ENCODE measurements at regions not wholly inside any gene's neighbourhood (a gene's known extent, or its start where the extent isn't known, plus 50 kb on each side); places are given as distances from the start of the nearest gene placed in this dataset.
"Not testable (repeated sequence)": the region's sequence is repeated elsewhere in the genome, so short reads cannot be mapped to it uniquely, and the experiment has no call there.

DNA sequence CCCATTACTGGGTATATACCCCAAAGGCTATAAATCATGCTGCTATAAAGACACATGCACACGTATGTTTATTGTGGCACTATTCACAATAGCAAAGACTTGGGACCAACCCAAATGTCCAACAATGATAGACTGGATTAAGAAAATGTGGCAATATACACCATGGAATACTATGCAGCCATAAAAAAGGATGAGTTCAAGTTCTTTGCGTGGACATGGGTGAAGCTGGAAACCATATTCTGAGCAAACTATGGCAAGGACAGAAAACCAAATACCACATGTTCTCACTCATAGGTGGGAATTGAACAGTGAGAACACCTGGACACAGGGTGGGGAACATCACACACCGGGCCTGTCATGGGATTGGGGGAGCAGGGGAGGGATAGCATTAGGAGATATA is 54.4 kb upstream of the MUCL1 start:
- H3K4me3 ChIP-seq; intact Hi-C loops (cut with DNase I; ENCODE audit: low total_unique reads); H3K36me3 ChIP-seq; H3K4me1 ChIP-seq; H3K9me3 ChIP-seq; H3K27me3 ChIP-seq; DNase-seq; H3K27ac ChIP-seq; in situ Hi-C loops (cut with MboI; ENCODE audit: low pct_ligation_motif_present in 1 of 4, low pct_unique_long_range_greater_than_20kb in 1 of 4, low sequenced_read_pairs in 3 of 4): not testable (repeated sequence)
- whole genome bisulfite sequencing, 2 donors (ENCODE audit: low coverage in 1 of 2), result 72 to 82% methylated on average over 3 of the region's 3 CpGs

DNA sequence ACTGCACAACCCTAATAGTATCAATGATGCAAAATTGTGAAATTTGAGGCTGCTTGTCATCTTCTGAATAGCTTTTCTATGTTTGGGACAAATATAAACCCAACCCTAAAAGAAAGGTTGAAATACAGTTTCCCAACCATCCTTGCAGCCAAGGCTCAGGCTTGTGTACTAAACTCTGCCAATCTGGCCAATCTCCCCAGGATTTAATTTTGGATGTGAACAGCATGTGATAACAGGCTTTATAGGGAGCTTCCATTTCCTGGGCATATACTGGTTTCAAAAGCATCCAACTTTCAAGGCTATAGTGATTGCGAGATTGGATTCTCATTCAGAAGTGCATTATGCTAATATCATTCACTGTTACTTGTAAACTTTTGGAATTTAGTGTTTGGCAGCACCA is 55.7 kb upstream of the MUCL1 start:
- no peaks in the 10 kb centered on the region for H3K36me3 ChIP-seq
- TF ChIP-seq, protein P1, sequence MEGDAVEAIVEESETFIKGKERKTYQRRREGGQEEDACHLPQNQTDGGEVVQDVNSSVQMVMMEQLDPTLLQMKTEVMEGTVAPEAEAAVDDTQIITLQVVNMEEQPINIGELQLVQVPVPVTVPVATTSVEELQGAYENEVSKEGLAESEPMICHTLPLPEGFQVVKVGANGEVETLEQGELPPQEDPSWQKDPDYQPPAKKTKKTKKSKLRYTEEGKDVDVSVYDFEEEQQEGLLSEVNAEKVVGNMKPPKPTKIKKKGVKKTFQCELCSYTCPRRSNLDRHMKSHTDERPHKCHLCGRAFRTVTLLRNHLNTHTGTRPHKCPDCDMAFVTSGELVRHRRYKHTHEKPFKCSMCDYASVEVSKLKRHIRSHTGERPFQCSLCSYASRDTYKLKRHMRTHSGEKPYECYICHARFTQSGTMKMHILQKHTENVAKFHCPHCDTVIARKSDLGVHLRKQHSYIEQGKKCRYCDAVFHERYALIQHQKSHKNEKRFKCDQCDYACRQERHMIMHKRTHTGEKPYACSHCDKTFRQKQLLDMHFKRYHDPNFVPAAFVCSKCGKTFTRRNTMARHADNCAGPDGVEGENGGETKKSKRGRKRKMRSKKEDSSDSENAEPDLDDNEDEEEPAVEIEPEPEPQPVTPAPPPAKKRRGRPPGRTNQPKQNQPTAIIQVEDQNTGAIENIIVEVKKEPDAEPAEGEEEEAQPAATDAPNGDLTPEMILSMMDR (IDR thresholded peaks at IDR 0.05), result no peak
- no peak for TF ChIP-seq POLR2AphosphoS5 (IDR thresholded peaks at IDR 0.05)
- no peak for TF ChIP-seq POLR2A (IDR thresholded peaks at IDR 0.05)
- no peak for TF ChIP-seq EP300 (IDR thresholded peaks at IDR 0.05; ENCODE audit: low read depth)
- 80 to 90% methylated on average over 1 of the region's 1 CpG for WGBS, 2 donors (ENCODE audit: low coverage in 1 of 2)
- intact Hi-C loops (cut with DNase I; ENCODE audit: low total_unique reads) (no loop called here), in situ Hi-C loops (cut with MboI; ENCODE audit: low pct_ligation_motif_present in 1 of 4, low pct_unique_long_range_greater_than_20kb in 1 of 4, low sequenced_read_pairs in 3 of 4) (no loop called here)
- no peak overlapping the region for H3K27ac ChIP-seq
- H3K4me3 ChIP-seq, result no peak overlapping the region
- no peaks in the 10 kb centered on the region for H3K27me3 ChIP-seq
- no peaks in the 10 kb centered on the region for H3K9me3 ChIP-seq
- no peaks in the 10 kb centered on the region for H3K4me1 ChIP-seq
- no peak for DNase-seq

DNA sequence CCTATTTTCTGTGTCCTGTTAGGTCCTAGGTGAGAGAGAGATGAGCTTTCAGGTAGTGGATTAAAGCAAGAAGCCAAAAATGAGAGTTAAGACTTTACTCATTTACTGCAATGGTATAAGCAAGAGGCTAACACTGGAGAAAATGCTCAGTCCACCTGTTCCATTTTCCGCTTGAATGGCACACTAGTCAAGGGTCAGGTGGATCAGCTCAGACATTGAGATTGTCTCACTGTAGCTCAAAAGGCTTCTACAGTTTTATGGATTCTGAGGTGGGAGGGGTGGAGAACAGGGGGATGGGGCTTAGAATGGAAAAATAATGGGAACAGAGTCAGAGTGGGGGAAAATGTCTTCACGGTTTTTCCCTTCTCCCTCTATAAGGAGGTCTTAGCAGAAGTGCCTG is 57.3 kb upstream of the MUCL1 start:
- no peaks in the 10 kb centered on the region for H3K4me1 ChIP-seq
- H3K27me3 ChIP-seq, result no peaks in the 10 kb centered on the region
- H3K36me3 ChIP-seq, result no peaks in the 10 kb centered on the region
- no peaks in the 10 kb centered on the region for H3K9me3 ChIP-seq
- H3K27ac ChIP-seq, result no peak overlapping the region
- 88 to 93% methylated on average over 2 of the region's 2 CpGs for WGBS, 2 donors (ENCODE audit: low coverage in 1 of 2)
- intact Hi-C loops (cut with DNase I; ENCODE audit: low total_unique reads), result no loop called here
- H3K4me3 ChIP-seq, result no peak overlapping the region
- in situ Hi-C loops (cut with MboI; ENCODE audit: low pct_ligation_motif_present in 1 of 4, low pct_unique_long_range_greater_than_20kb in 1 of 4, low sequenced_read_pairs in 3 of 4), result no loop called here
- DNase-seq, result no peak
- TF ChIP-seq, protein P1 (IDR thresholded peaks at IDR 0.05), result no peak
- TF ChIP-seq POLR2AphosphoS5 (IDR thresholded peaks at IDR 0.05), result no peak
- TF ChIP-seq EP300 (IDR thresholded peaks at IDR 0.05; ENCODE audit: low read depth), result no peak
- no peak for TF ChIP-seq POLR2A (IDR thresholded peaks at IDR 0.05)

DNA sequence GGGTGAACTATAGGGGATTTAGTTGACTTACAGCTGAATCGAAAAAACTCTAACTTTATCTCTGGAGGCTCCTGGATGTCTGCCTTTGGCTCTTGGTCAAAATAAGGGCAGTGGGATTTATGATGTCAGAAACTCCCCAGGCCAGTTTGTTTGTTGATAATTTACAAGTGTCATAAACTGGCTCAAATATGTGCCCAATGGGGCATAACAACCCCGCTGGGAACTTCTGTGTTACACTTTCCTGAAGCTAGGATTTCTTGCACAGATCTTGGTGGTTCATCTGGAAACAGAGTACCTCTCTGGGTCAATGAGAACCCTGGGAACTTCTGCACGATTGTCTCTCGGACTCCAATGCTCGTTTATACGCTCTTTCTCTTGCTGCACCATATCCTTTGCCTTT is 58.7 kb upstream of the MUCL1 start:
- TF ChIP-seq POLR2AphosphoS5 (IDR thresholded peaks at IDR 0.05) (no peak), EP300 (IDR thresholded peaks at IDR 0.05; ENCODE audit: low read depth) (no peak), POLR2A (IDR thresholded peaks at IDR 0.05) (no peak)
- TF ChIP-seq, protein P1 (IDR thresholded peaks at IDR 0.05), result no peak
- H3K36me3 ChIP-seq, result no peaks in the 10 kb centered on the region

DNA sequence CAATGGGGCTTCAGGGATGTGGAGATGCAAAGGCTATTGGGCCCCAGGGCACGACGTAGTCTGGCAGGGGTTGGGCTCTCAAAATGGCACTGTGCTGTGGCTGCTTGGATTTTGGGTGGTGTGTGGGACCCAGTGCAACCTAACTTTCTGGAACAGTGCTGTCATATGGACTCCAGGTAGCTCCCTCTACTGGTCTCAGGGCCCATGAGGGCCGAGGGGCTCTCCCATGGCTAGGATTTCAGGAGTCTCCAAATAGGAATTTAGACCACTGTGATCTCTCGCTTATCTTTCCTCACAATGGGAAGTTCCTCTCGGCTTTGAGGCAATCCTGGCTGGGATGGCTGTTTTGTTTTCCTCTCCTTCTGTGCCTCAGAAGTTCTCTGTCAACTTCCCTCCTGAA is 68.2 kb upstream of the MUCL1 start:
- Histone ChIP-seq H3K36me3 (no peaks in the 10 kb centered on the region), H3K9me3 (peaks cover 6 to 15% of the 10 kb centered on the region in 2 donors), H3K4me3 (no peak overlapping the region), H3K27ac (no peak overlapping the region), H3K27me3 (no peaks in the 10 kb centered on the region), H3K4me1 (no peaks in the 10 kb centered on the region)
- DNase-seq, result no peak
- in situ Hi-C loops (cut with MboI; ENCODE audit: low pct_ligation_motif_present in 1 of 4, low pct_unique_long_range_greater_than_20kb in 1 of 4, low sequenced_read_pairs in 3 of 4) (no loop called here), intact Hi-C loops (cut with DNase I; ENCODE audit: low total_unique reads) (no loop called here)
- TF ChIP-seq EP300 (IDR thresholded peaks at IDR 0.05; ENCODE audit: low read depth), result no peak
- TF ChIP-seq, protein P1 (IDR thresholded peaks at IDR 0.05), result no peak
- 69 to 90% methylated on average over 2 to 5 of the region's 5 CpGs for WGBS, 2 donors (ENCODE audit: low coverage in 1 of 2)

More for the DNA sequence above, 58.7 kb upstream of the MUCL1 start:
- no peak overlapping the region for H3K4me3 ChIP-seq
- intact Hi-C loops (cut with DNase I; ENCODE audit: low total_unique reads) (no loop called here), in situ Hi-C loops (cut with MboI; ENCODE audit: low pct_ligation_motif_present in 1 of 4, low pct_unique_long_range_greater_than_20kb in 1 of 4, low sequenced_read_pairs in 3 of 4) (no loop called here)
- DNase-seq, result no peak
- no peaks in the 10 kb centered on the region for H3K9me3 ChIP-seq
- H3K4me1 ChIP-seq, result no peaks in the 10 kb centered on the region
- H3K27me3 ChIP-seq, result no peaks in the 10 kb centered on the region
- no peak overlapping the region for H3K27ac ChIP-seq
- WGBS, 2 donors (ENCODE audit: low coverage in 1 of 2), result 66 to 67% methylated on average over 5 to 6 of the region's 6 CpGs
